RWPE2 (cell line): ENCODE measurements at regions not wholly inside any gene's neighbourhood (a gene's known extent, or its start where the extent isn't known, plus 50 kb on each side); places are given as distances from the start of the nearest gene placed in this dataset.

Experiments
- ATAC-seq: fragments of 200-7000 bp; cut with Tn5 transposase; 3 replicates; pipeline ENCODE4 v1.9.1; 2021; ENCODE audit warnings: low read depth
- DNase-seq: peaks from one replicate; pipeline ENCODE4 v3.0.0-alpha.2; 2020; ENCODE audit warnings: low spot score
- H3K27ac ChIP-seq: fragments of 450-650 bp; 2 replicates; pipeline ENCODE4 v1.5.1; 2017; ENCODE audit warnings: mild to moderate bottlenecking; ENCODE audit not compliant: poor library complexity, severe bottlenecking
- H3K27me3 ChIP-seq: fragments of 250-450 bp; sonication (Bioruptor Pico); 2 replicates; pipeline ENCODE4 v1.5.1; 2021; ENCODE audit warnings: mild to moderate bottlenecking, moderate library complexity; ENCODE audit not compliant: insufficient read depth, poor library complexity, severe bottlenecking
- H3K36me3 ChIP-seq: fragments of 250-450 bp; sonication (Bioruptor Pico); 2 replicates; pipeline ENCODE4 v1.5.1; 2020; ENCODE audit warnings: low read depth, mild to moderate bottlenecking, moderate library complexity
- H3K4me1 ChIP-seq: fragments of 250-450 bp; sonication (Bioruptor Pico); 2 replicates; pipeline ENCODE4 v1.5.1; 2021; ENCODE audit warnings: mild to moderate bottlenecking, moderate library complexity; ENCODE audit not compliant: insufficient read depth, poor library complexity, severe bottlenecking
- H3K4me3 ChIP-seq: fragments of 250-450 bp; sonication (Bioruptor Pico); 2 replicates; pipeline ENCODE4 v1.5.1; 2021; ENCODE audit warnings: mild to moderate bottlenecking, moderate library complexity; ENCODE audit not compliant: severe bottlenecking
- H3K9me3 ChIP-seq: fragments of 250-450 bp; sonication (Bioruptor Pico); 2 replicates; pipeline ENCODE4 v1.5.1; 2021; ENCODE audit warnings: mild to moderate bottlenecking, moderate library complexity; ENCODE audit not compliant: severe bottlenecking
- TF ChIP-seq, protein P1 (sequence below): fragments of 450-650 bp; IDR thresholded peaks from one replicate; pipeline ENCODE4 v1.5.1; 2017; ENCODE audit warnings: mild to moderate bottlenecking, moderate library complexity; ENCODE audit not compliant: poor library complexity, severe bottlenecking

DNA sequence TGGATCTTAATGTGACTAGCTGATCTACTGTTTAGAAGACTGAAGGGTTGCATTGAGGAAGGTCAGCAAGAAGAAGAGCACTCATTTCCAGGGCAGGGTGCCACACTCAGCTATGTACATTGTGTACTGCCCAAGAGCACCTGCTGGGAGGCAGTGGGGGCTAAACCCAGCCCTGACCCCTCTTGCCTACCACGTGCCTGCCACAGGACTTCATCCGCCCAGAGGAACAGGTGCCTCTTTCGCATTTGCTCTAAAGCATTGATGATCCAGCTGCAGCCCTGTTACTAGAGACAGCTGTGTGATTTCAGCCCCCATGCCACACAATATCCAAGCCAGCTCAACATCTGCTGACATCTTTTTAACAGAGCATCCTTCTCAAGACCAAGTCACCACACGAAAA lies 341.8 kb downstream of the LMX1A start:
- H3K27me3 ChIP-seq, result no peaks in the 10 kb centered on the region

DNA sequence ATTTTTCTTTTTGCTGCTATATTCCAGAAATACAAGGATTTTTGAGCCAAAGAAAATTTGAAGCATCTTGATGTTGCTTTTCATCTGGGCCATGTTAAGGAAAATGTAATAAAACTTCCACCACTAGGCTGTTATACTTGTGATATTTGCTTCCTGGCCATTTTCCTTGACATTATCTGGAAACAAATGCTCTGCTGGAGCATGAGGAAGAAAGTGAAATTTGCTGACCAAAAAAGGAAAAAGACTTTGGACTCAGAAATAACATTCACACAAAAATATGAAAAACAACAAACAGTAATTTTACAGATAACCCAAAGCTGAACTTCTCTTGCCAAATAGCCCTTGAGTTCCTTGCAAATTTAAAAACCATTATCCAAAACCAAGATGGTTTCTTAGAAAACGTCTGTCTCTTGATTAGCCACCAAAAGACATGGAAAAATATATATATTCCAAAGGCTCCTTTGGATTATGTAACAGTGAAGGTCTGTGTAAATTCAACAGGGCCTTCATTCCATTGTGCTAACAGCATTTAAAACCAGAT lies 344.5 kb downstream of the LMX1A start:
- Histone ChIP-seq H3K4me1 (no peaks in the 10 kb centered on the region), H3K27me3 (no peaks in the 10 kb centered on the region), H3K4me3 (no peak overlapping the region), H3K9me3 (no peaks in the 10 kb centered on the region), H3K27ac (no peak overlapping the region), H3K36me3 (no peaks in the 10 kb centered on the region)
- TF ChIP-seq, protein P1, sequence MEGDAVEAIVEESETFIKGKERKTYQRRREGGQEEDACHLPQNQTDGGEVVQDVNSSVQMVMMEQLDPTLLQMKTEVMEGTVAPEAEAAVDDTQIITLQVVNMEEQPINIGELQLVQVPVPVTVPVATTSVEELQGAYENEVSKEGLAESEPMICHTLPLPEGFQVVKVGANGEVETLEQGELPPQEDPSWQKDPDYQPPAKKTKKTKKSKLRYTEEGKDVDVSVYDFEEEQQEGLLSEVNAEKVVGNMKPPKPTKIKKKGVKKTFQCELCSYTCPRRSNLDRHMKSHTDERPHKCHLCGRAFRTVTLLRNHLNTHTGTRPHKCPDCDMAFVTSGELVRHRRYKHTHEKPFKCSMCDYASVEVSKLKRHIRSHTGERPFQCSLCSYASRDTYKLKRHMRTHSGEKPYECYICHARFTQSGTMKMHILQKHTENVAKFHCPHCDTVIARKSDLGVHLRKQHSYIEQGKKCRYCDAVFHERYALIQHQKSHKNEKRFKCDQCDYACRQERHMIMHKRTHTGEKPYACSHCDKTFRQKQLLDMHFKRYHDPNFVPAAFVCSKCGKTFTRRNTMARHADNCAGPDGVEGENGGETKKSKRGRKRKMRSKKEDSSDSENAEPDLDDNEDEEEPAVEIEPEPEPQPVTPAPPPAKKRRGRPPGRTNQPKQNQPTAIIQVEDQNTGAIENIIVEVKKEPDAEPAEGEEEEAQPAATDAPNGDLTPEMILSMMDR, result no peak
- no peak for DNase-seq
- no peak for ATAC-seq

More for the DNA sequence above, 341.8 kb downstream of the LMX1A start:
- Histone ChIP-seq H3K4me1 (no peaks in the 10 kb centered on the region), H3K36me3 (no peaks in the 10 kb centered on the region), H3K27ac (no peak overlapping the region), H3K9me3 (no peaks in the 10 kb centered on the region), H3K4me3 (no peak overlapping the region)
- TF ChIP-seq, protein P1, result no peak
- ATAC-seq (no peak), DNase-seq (no peak)

DNA sequence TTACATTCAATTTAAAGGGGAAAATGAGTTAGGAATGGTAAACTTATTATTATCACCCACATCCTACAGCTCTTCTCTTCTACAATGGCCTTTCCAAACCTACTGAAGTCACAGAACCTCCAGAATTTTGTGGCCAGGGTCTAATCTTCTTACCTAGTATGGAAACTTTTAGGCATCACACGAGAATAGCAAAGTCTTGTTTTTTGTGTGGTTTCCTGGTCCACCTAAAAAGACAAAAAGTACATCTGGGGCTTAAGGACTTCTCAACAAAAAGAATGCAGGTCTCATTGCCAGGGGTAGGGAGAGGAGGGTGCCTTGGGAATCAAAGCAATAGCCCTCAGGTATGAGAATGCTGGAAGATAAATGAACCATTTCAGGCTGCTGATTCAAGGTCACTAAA lies 345.3 kb downstream of the LMX1A start:
- Histone ChIP-seq H3K27ac (no peak overlapping the region), H3K4me1 (no peaks in the 10 kb centered on the region), H3K36me3 (no peaks in the 10 kb centered on the region), H3K9me3 (no peaks in the 10 kb centered on the region), H3K4me3 (no peak overlapping the region), H3K27me3 (no peaks in the 10 kb centered on the region)
- DNase-seq, result no peak
- ATAC-seq, result no peak
- TF ChIP-seq, protein P1, result no peak

GRCh38 chr1:165010418-165011070 lies 346.0 kb downstream of the LMX1A start:
- Histone ChIP-seq H3K4me1 (no peaks in the 10 kb centered on the region), H3K4me3 (no peak overlapping the region), H3K9me3 (no peaks in the 10 kb centered on the region), H3K36me3 (no peaks in the 10 kb centered on the region), H3K27ac (no peak overlapping the region), H3K27me3 (no peaks in the 10 kb centered on the region)
- TF ChIP-seq, protein P1, result no peak
- DNase-seq, result no peak
- no peak for ATAC-seq

DNA sequence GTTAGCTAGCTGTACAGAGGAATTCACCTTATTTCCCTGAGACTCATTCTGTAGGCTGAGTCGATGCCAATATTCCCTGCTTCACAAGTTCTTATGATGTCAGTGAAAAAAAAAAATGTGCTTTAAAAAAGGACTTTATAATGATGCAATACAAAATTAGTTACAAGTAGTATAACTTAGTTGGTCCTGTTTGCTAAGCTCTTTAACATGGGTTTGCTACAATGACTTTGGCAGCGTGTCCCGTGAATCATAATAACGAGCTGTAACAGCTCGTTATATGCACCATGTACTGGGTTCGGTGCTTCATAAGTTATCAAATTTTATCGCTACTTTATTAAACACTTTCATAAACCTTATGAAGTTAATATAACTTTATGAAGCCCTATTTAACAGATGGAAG lies 349.7 kb downstream of the LMX1A start:
- H3K27me3 ChIP-seq, result no peaks in the 10 kb centered on the region
- DNase-seq, result no peak
- ATAC-seq, result no peak
- no peak overlapping the region for H3K27ac ChIP-seq
- no peaks in the 10 kb centered on the region for H3K36me3 ChIP-seq
- no peaks in the 10 kb centered on the region for H3K9me3 ChIP-seq
- no peak overlapping the region for H3K4me3 ChIP-seq
- H3K4me1 ChIP-seq, result no peaks in the 10 kb centered on the region
- TF ChIP-seq, protein P1, result no peak
